ENCODE measurements at regions not wholly inside any gene's neighbourhood (a gene's known extent, or its start where the extent isn't known, plus 50 kb on each side); places are given as distances from the start of the nearest gene placed in this dataset.

- TF ChIP-seq POLR2AphosphoS5 (IDR thresholded peaks at IDR 0.05; ENCODE audit: low read depth, low read length) (no peak), POLR2A (IDR thresholded peaks at IDR 0.05; ENCODE audit: low read depth, low read length) (no peak)
These were observed 662.9 kb downstream of the ZEB2 start for GRCh38 chr2:143856978-143857377.
